ENCODE measurements at regions not wholly inside any gene's neighbourhood (a gene's known extent, or its start where the extent isn't known, plus 50 kb on each side); places are given as distances from the start of the nearest gene placed in this dataset.

DNA sequence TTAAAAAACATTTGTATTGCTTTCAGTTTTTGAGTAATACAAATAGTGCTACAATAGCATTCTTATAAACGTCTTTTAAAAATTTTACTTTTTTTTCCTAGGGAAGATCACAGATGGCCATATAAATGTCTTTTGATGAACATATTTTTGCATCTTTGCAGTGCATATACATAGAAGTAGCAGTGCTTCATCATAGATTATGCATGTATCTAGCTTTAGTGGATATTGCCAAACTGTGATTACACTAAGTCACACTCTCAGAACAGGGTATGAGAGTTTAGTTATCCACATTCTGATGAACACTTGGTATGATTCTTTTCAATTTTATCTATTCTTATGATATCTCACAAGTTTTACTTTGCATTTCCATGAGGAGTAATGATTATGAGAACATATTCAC, 99.8 kb upstream of the ASCC3 start:
- Histone ChIP-seq H3K4me1 (ENCODE audit: control insufficient read depth, low read length) (no peaks in the 10 kb centered on the region), H3K27me3 (ENCODE audit: control insufficient read depth, low read length) (no peaks in the 10 kb centered on the region), H3K36me3 (ENCODE audit: control insufficient read depth, low read length) (no peaks in the 10 kb centered on the region), H3K27ac (ENCODE audit: low read depth, low read length) (no peak overlapping the region), H3F3A (ENCODE audit: control insufficient read depth, insufficient read depth) (no peaks in the 10 kb centered on the region), H3K9me2 (replicated peaks; ENCODE audit: control insufficient read depth, low read length) (no peaks in the 10 kb centered on the region), H3K4me2 (ENCODE audit: low read length) (no peak overlapping the region), H3K9me3 (ENCODE audit: control insufficient read depth, insufficient read depth, low read length) (peaks cover 3% of the 10 kb centered on the region; the same call in 1 of the 2 replicates), H3K4me3 (ENCODE audit: low read length) (no peak overlapping the region), H4K20me1 (ENCODE audit: control insufficient read depth, insufficient read depth, low read depth, low read length) (no peaks in the 10 kb centered on the region), H3K79me2 (ENCODE audit: control insufficient read depth, low read length) (no peaks in the 10 kb centered on the region)
- no peak for TF ChIP-seq EZH2phosphoT487 (IDR thresholded peaks at IDR 0.05; ENCODE audit: borderline replicate concordance, low read length)

DNA sequence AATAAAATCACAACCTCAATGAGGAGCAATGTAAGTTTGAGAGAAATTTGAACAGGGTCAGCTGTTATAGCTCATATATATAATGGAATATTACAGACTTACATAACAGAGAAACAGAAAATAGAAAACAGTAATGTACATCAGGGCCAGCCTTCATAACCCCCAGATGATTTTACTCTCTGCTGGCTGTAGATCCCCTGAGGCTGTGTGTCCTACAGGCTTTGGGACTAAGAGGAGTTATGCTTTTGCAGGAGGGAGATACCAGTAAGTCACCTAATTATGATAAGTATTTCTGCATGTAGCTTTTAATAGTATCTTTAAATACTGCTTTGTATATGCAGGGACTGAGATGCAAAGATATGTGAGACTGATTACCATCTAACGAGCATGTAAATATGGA, 105.8 kb upstream of the ASCC3 start:
- Histone ChIP-seq H3K4me3 (ENCODE audit: low read length) (no peak overlapping the region), H3K4me2 (ENCODE audit: low read length) (no peak overlapping the region), H3F3A (ENCODE audit: control insufficient read depth, insufficient read depth) (no peaks in the 10 kb centered on the region), H3K27me3 (ENCODE audit: control insufficient read depth, low read length) (no peaks in the 10 kb centered on the region), H4K20me1 (ENCODE audit: control insufficient read depth, insufficient read depth, low read depth, low read length) (no peaks in the 10 kb centered on the region), H3K4me1 (ENCODE audit: control insufficient read depth, low read length) (no peaks in the 10 kb centered on the region), H3K9me2 (replicated peaks; ENCODE audit: control insufficient read depth, low read length) (no peaks in the 10 kb centered on the region), H3K36me3 (ENCODE audit: control insufficient read depth, low read length) (no peaks in the 10 kb centered on the region), H3K79me2 (ENCODE audit: control insufficient read depth, low read length) (no peaks in the 10 kb centered on the region), H3K9me3 (ENCODE audit: control insufficient read depth, insufficient read depth, low read length) (peaks cover 3% of the 10 kb centered on the region; the same call in 1 of the 2 replicates), H3K27ac (ENCODE audit: low read depth, low read length) (no peak overlapping the region)
- TF ChIP-seq EZH2phosphoT487 (IDR thresholded peaks at IDR 0.05; ENCODE audit: borderline replicate concordance, low read length) = no peak
- TF ChIP-seq, protein P1, sequence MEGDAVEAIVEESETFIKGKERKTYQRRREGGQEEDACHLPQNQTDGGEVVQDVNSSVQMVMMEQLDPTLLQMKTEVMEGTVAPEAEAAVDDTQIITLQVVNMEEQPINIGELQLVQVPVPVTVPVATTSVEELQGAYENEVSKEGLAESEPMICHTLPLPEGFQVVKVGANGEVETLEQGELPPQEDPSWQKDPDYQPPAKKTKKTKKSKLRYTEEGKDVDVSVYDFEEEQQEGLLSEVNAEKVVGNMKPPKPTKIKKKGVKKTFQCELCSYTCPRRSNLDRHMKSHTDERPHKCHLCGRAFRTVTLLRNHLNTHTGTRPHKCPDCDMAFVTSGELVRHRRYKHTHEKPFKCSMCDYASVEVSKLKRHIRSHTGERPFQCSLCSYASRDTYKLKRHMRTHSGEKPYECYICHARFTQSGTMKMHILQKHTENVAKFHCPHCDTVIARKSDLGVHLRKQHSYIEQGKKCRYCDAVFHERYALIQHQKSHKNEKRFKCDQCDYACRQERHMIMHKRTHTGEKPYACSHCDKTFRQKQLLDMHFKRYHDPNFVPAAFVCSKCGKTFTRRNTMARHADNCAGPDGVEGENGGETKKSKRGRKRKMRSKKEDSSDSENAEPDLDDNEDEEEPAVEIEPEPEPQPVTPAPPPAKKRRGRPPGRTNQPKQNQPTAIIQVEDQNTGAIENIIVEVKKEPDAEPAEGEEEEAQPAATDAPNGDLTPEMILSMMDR (IDR thresholded peaks at IDR 0.05; ENCODE audit: low read depth, low read length, poor library complexity, severe bottlenecking) = no peak

DNA sequence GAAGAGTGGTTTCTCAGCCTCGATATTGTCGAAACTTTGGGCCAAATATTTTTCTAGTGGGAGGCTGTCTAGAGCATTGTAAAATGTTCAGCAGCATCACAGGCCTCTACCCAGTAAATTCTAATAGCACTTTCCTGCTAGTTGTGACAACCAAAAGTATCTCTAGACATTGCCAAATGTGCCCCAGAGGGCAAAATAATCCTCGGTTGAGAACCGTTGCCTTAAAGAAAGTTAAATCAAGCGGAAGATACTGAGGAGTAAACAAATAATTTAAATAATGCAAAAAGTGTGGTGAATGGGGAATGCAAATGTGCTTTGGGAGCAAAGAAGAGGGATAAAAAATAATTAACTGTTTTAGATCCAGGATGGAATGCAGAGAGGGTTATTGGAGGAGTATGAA, 106.4 kb upstream of the ASCC3 start:
- no peaks in the 10 kb centered on the region for H4K20me1 ChIP-seq (ENCODE audit: control insufficient read depth, insufficient read depth, low read depth, low read length)
- no peak overlapping the region for H3K4me3 ChIP-seq (ENCODE audit: low read length)
- H3K27me3 ChIP-seq (ENCODE audit: control insufficient read depth, low read length) = no peaks in the 10 kb centered on the region
- H3F3A ChIP-seq (ENCODE audit: control insufficient read depth, insufficient read depth) = no peaks in the 10 kb centered on the region
- no peak overlapping the region for H3K4me2 ChIP-seq (ENCODE audit: low read length)
- H3K79me2 ChIP-seq (ENCODE audit: control insufficient read depth, low read length) = no peaks in the 10 kb centered on the region
- no peak for TF ChIP-seq EZH2phosphoT487 (IDR thresholded peaks at IDR 0.05; ENCODE audit: borderline replicate concordance, low read length)
- TF ChIP-seq, protein P1 (IDR thresholded peaks at IDR 0.05; ENCODE audit: low read depth, low read length, poor library complexity, severe bottlenecking) = no peak
- no peaks in the 10 kb centered on the region for H3K4me1 ChIP-seq (ENCODE audit: control insufficient read depth, low read length)
- H3K36me3 ChIP-seq (ENCODE audit: control insufficient read depth, low read length) = no peaks in the 10 kb centered on the region
- H3K27ac ChIP-seq (ENCODE audit: low read depth, low read length) = no peak overlapping the region
- no peaks in the 10 kb centered on the region for H3K9me2 ChIP-seq (replicated peaks; ENCODE audit: control insufficient read depth, low read length)
- H3K9me3 ChIP-seq (ENCODE audit: control insufficient read depth, insufficient read depth, low read length) = peaks cover 3% of the 10 kb centered on the region; the same call in 1 of the 2 replicates

DNA sequence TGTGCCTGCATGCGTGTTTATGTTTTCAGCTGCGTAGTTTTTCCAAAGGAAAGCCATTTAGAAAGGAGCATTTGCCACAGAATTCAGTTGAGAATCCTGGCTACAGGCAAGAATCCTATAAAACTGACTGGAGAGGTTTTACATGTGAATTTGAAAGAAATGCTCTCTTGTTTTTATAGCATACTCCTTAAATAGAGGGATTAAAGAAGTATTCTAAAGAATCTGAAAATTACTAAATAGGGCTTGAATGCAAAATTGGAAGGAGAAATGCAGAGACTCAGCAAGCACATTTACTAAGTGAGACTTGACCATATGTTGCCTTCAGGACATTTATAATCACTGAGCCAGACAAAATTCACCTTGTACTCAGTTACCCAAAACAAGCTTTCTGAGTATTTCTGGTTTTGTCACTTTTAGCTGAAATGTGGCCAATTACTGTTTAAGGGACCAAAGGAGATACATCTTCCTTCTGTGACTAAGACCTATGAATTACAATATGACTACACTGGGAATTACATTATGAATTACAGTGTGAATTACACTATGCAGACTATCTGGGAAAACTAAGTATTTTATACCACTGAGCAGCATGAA, 107.4 kb upstream of the ASCC3 start:
- no peak overlapping the region for H3K4me2 ChIP-seq (ENCODE audit: low read length)
- H3K27ac ChIP-seq (ENCODE audit: low read depth, low read length) = no peak overlapping the region
- no peaks in the 10 kb centered on the region for H3K4me1 ChIP-seq (ENCODE audit: control insufficient read depth, low read length)
- no peaks in the 10 kb centered on the region for H4K20me1 ChIP-seq (ENCODE audit: control insufficient read depth, insufficient read depth, low read depth, low read length)
- H3K36me3 ChIP-seq (ENCODE audit: control insufficient read depth, low read length) = no peaks in the 10 kb centered on the region
- peaks cover 1% of the 10 kb centered on the region; the same call in 1 of the 2 replicates for H3K9me3 ChIP-seq (ENCODE audit: control insufficient read depth, insufficient read depth, low read length)
- H3K79me2 ChIP-seq (ENCODE audit: control insufficient read depth, low read length) = no peaks in the 10 kb centered on the region
- no peak overlapping the region for H3K4me3 ChIP-seq (ENCODE audit: low read length)
- TF ChIP-seq, protein P1 (IDR thresholded peaks at IDR 0.05; ENCODE audit: low read depth, low read length, poor library complexity, severe bottlenecking) = no peak
- TF ChIP-seq EZH2phosphoT487 (IDR thresholded peaks at IDR 0.05; ENCODE audit: borderline replicate concordance, low read length) = no peak
- no peaks in the 10 kb centered on the region for H3F3A ChIP-seq (ENCODE audit: control insufficient read depth, insufficient read depth)
- no peaks in the 10 kb centered on the region for H3K27me3 ChIP-seq (ENCODE audit: control insufficient read depth, low read length)
- no peaks in the 10 kb centered on the region for H3K9me2 ChIP-seq (replicated peaks; ENCODE audit: control insufficient read depth, low read length)
